ENCODE measurements at regions not wholly inside any gene's neighbourhood (a gene's known extent, or its start where the extent isn't known, plus 50 kb on each side); places are given as distances from the start of the nearest gene placed in this dataset.

DNA sequence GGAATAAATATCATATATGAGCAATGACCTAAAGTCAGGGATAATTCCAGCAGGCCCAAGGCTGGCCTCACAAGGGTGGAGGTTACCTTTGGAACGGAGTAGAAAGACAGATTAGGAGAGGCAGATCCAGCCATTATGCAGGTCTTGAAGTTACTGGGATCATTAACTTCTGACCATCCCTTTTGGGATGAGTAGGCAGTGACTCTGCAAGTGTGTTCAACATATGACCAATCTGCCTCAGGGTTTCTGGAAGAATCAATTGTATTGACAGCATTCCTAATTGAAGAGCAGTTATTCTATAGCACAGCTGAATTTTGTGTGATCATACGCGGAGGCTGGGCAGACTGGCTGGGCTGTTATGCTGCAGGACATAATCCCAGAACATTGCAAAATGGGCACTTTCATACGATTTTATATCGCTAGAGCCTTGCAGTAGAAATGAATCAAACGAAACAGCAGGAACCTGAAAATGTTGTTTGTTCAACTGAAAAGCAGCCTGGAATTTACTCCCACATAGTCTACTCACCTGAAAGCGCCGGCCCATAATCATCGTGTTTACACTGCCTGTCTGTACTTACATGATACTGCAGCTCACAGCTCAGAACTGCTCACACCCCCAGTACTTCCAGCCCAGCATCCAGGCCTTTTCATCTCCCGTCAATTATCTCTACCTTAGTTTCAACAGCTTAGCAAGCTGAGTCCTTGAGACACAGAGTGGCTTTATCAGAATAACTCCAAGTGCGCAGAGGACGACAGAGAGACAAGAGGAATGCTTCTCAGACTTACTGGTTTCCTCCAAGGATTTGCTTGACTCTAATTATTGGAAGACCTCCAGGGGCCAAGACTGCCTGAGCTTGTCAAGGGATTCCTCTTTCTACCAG lies 556.1 kb downstream of the EFNB2 start:
- DNase-seq (ENCODE audit: low spot score): no peak

- no peak for DNase-seq (ENCODE audit: low spot score)
Observed at GRCh38 chr13:105974380-105974779, 561.1 kb downstream of the EFNB2 start.

- peak; percentile 38 for DNase-seq (ENCODE audit: low spot score)
Observed at GRCh38 chr13:105972811-105973590, 562.5 kb downstream of the EFNB2 start.

DNA sequence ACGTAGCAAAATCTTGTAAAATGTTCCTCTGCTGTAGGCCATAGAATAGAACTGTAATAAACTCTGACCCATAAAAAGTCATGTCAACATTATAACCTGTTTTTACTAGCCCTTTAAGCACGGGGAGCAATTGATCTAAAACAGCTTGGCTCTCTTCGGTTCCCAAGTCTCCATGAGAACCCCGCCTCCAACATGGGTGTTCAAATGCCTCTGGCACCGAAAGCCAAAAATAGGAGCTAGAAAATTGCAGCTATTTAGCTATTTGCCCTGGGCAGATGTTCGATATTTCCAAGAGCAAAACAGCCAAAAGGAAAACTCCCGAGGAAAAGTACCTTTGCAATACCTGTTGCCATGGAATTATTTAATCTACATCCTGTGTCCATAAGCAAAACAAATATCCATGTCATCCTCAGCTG lies 563.1 kb downstream of the EFNB2 start:
- DNase-seq (ENCODE audit: low spot score): no peak

DNA sequence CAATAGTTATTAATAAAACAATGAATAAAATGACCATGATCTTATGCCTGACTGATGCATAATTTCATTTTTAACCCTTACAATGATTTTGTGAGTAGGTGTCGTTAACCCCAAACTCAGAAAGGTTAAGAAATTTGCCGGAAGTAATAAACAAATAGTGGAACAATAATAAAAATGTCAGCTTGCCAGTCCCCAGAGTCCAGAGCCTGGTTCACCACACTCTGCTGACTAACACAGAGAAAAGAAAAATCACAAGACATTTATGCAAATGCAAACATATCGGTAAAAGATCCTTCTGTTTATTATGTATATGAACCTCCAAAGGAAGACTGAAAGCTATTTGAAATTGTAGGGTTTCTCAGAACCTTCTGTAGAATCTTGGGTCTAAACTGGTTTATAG lies 563.7 kb downstream of the EFNB2 start:
- no peak for DNase-seq (ENCODE audit: low spot score)

DNA sequence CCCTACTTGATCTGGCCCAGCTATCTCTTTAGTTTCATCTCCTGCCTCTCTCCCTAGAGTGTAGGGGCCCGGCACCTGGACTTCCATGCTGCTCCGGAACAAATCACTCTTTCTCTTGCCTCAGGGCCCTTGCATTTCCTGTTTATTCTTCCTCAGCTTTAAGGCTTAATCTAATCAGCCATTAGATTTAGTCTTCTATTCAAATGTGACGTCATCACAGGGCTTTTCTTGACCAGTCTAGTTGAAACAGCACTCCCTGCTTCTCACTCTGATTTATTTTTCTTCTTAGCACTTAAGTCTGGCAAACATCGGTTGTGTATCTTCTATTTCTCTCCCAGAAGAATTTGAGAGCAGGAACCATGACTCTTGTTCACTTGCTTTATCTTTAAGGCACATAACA lies 564.1 kb downstream of the EFNB2 start:
- no peak for DNase-seq (ENCODE audit: low spot score)

DNA sequence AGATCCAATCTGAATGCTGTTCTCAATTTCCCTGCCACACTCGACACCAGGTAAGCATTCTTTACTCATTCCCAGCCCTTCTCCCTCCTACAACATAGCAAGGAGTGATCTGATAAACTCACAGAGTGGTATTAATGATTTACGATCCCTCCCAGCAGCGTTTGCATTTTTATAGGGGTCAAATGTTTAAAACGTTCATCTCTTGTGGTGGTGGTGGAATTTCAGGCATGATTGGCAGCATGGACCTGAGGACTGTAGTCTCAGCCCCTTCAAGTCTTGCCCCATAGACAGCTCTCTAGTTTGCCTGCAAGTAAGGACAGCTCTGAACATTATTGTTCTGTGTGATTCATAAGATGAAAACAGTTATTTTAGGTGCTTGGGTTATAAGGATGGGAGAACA lies 565.7 kb downstream of the EFNB2 start:
- no peak for DNase-seq (ENCODE audit: low spot score)

- no peak for DNase-seq (ENCODE audit: low spot score)
Observed at GRCh38 chr13:105965910-105966309, 569.6 kb downstream of the EFNB2 start.

GRCh38 chr13:105962080-105962479 lies 573.4 kb downstream of the EFNB2 start:
- no peak for DNase-seq (ENCODE audit: low spot score)

GRCh38 chr13:105961438-105961837 lies 574.0 kb downstream of the EFNB2 start:
- no peak for DNase-seq (ENCODE audit: low spot score)

- no peak for DNase-seq (ENCODE audit: low spot score)
Observed at GRCh38 chr13:105960326-105960725, 575.1 kb downstream of the EFNB2 start.

DNA sequence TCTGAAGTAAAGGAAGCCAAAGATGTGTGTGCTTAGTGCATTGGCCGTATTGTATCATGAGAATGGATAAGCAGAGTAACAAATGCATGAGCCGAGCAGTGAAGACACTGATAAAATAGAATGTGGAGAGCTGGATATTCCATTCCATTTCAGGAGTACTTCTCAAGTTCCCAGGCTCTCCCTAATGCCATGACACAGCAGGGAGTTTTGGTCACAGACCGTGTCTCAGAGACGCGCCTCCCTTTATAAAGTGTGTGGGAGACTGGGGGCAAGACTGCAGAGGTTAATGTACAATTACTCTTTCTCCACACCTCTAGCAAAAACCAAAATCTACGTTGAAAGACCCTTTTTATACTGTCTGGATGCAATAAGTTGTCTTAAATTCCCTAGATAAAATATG lies 575.6 kb downstream of the EFNB2 start:
- no peak for DNase-seq (ENCODE audit: low spot score)

DNA sequence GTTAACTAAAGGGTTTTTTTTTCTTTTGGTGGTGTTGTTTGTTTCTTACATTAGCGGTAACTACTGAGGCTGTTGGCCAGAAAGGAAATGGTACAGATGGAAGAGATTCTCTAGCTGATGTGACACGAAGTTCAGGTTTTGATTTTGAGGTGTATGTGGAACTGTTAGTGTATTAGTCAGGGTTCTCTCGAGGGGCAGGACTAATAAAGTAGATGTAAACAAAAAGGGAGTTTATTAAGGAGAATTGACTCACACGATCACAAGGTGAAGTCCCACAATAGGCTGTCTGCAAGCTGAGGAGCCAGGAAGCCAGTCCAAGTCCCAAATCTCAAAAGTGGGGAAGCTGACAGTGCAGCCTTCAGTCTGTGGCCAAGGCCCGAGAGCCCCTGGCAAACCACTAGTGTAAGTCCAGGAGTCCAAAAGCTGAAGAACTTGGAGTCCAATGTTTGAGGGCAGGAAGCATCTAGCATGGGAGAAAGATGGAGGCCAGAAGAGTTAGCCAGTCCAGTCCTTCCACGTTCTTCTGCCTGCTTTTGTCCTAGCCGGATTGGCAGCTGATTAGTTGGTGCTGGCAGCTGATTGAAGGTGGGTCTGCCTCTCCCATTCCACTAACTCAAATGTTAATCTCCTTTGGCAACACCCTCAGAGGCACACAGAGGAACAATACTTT lies 577.6 kb downstream of the EFNB2 start:
- no peak for DNase-seq (ENCODE audit: low spot score)

GRCh38 chr13:105956921-105957320 lies 578.5 kb downstream of the EFNB2 start:
- no peak for DNase-seq (ENCODE audit: low spot score)

- DNase-seq (ENCODE audit: low spot score): no peak
Observed at GRCh38 chr13:105952973-105953290, 582.5 kb downstream of the EFNB2 start.

- DNase-seq (ENCODE audit: low spot score): no peak
Observed at GRCh38 chr13:105952233-105952972, 583.1 kb downstream of the EFNB2 start.

GRCh38 chr13:105948143-105948542 lies 587.3 kb downstream of the EFNB2 start:
- DNase-seq (ENCODE audit: low spot score): no peak

DNA sequence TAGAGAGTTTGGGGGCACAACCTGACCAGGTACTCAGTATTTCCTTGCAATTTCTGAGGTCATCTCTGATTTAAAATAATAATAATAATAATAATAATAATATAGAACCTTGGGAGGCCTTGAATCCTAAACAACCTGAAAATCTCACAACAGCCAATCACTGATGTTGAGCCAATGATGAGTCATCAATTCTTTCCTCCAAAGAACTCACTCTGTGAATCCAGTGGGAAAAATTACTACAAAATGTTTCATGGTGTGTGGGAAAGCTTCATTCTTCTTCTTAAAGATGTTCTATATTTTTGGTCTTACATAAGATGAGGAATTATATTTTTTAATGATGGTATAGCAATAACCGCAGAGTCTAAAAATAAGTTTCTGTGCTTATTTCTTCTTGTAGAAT lies 594.6 kb downstream of the EFNB2 start:
- DNase-seq (ENCODE audit: low spot score): no peak

- DNase-seq (ENCODE audit: low spot score): no peak
Observed at GRCh38 chr13:105937451-105937850, 598.0 kb downstream of the EFNB2 start.

- DNase-seq (ENCODE audit: low spot score): no peak
Observed at GRCh38 chr13:105936816-105937215, 598.6 kb downstream of the EFNB2 start.

DNA sequence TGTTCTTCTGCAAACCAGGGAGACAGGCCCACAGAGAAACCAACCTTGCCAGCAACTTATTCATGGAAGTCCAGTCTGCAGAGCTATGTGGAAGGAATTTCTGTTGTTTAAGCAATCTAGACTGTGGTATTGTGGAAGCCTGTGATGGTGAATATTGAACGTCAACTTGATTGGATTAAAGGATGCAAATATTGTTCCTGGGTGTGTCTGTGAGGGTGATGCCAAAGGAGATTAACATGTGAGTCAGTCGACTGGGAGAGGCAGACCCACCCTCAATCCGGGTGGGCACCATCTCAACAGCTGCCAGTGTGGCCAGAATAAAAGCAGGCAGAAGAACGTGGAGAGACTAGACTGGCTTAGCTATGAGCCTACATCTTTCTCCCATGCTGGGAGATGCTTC lies 606.0 kb downstream of the EFNB2 start:
- no peak for DNase-seq (ENCODE audit: low spot score)

GRCh38 chr13:105928901-105929300 lies 606.6 kb downstream of the EFNB2 start:
- DNase-seq (ENCODE audit: low spot score): no peak

Data from AG08395 (cell line).